ENCODE measurements at regions not wholly inside any gene's neighbourhood (a gene's known extent, or its start where the extent isn't known, plus 50 kb on each side); places are given as distances from the start of the nearest gene placed in this dataset.

- DNase-seq, result peak; percentile 63
These were observed 126.7 kb upstream of the ZMIZ1 start for GRCh38 chr10:78942091-78942501.

GRCh38 chr10:78944723-78945312 is 123.9 kb upstream of the ZMIZ1 start:
- DNase-seq, result peak; percentile 97

GRCh38 chr10:78945838-78946237 is 122.9 kb upstream of the ZMIZ1 start:
- no peak for DNase-seq

- DNase-seq, result no peak
These were observed 121.5 kb upstream of the ZMIZ1 start for GRCh38 chr10:78947226-78947625.

- DNase-seq, result no peak
These were observed 121.0 kb upstream of the ZMIZ1 start for GRCh38 chr10:78947733-78948132.

DNA sequence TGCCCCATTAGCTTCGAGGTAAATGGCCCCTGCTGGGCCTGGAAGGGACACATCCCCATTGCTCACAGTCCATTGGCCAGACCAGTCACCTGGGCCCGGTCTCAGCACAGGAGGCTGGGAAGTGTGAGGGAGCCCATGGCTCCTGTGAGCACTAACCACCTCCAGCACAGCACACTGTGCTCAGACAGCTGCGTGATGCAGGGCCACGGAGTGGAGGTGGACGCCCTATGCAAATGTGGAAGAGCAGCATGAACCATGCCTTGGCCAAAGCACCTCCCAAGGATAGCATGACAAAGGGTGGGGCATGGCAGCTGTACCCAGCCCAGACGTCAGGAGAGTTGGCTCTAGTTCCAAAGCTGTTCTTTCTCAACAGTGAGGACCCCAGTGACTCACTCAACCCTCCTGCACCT is 120.1 kb upstream of the ZMIZ1 start:
- no peak for DNase-seq

DNA sequence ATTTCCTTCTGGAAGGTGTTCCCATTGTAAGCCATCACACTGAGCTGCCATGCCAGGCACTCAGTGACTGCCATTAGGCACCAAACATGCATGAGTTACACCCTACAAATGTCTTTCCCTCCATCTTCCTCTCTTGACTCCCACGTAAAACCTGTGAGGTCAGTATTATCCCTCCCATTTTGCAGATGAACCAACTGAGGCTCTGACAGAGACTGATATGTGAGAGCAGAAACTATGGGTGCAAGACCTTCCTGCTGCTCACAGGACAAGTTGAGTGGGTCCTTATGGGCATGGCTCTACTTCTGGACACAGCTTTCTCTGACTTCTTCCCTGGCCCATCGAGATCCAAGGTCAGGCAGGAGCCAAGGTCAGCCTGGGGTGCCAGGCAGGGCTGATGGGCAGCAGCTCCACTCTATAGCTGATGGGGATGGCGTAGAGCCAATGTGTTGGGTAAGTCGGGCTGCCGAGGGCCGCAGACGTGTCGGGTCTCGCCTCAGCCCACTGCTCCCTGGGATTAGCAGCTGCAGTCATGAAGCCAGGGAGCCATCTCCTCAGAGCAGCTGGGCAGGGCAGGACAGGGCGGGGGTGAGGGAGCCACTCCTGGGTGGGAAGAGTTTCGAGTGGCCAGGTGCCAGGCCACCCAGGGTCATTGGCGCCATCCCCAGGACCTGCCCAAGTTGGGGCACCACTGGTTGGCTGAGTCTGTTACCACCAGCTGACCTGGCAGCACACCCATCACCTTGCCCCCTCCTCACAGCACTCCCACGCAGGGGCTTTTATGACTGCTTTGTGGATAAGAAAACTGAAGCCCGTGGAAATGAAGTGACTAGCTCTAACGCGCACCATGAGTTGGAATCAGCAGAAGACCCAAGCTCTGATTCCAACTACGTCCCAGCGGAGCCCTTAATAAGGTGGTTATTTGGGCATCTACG is 117.8 kb upstream of the ZMIZ1 start:
- DNase-seq, result no peak

DNA sequence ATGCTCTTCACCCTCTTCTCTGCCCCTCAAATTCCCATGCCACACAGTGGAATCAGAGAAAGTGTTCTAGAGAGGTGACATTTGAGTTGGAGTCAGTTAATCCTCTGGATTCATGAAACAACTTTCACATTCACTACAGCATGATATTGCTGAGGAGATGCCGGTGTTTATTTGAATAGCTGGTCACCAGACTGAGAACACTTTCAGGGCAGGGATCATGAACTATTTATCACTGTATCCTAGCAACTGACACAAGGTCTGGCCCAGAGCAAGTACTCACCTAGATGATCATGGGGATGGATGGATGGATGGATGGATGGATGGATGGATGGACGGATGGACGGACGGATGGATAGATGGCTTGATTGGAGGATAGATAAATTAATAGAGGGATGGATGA is 116.7 kb upstream of the ZMIZ1 start:
- DNase-seq, result no peak

GRCh38 chr10:78952686-78953085 is 116.1 kb upstream of the ZMIZ1 start:
- peak; percentile 35 for DNase-seq

GRCh38 chr10:78953113-78953798 is 115.5 kb upstream of the ZMIZ1 start:
- DNase-seq, result peak; percentile 72

GRCh38 chr10:78953799-78954297 is 114.9 kb upstream of the ZMIZ1 start:
- DNase-seq, result no peak

- peak; percentile 82 for DNase-seq
These were observed 114.1 kb upstream of the ZMIZ1 start for GRCh38 chr10:78954689-78955088.

- no peak for DNase-seq
These were observed 113.6 kb upstream of the ZMIZ1 start for GRCh38 chr10:78955206-78955605.

GRCh38 chr10:78956391-78956790 is 112.4 kb upstream of the ZMIZ1 start:
- DNase-seq, result no peak

DNA sequence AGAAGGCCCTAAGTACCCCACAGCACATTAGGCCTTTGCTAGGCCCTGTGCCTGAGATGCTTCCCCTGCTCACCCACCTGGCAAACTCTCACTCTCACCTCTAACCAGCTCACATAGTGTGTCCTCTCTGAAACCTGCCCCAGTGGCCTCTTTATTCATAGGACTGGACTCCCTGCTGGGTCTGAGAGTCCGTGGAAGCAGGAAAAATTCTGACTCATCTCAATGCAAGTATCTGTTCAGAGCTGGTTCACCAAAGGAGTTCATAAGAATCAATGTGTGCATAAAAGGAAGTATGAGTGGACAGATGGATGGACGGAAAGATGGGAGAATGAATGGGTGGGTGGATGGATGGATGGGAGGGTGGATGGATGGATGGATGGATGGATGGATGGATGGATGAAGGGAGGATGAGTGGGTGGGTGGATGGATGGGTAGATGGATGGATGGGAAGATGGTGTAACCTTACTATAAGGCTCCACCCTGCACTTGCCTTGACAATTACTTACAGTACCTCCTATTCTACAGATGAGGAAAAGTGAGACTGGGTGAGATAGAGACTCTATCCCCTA is 111.2 kb upstream of the ZMIZ1 start:
- peak; percentile 58 for DNase-seq

GRCh38 chr10:78959217-78959923 is 109.4 kb upstream of the ZMIZ1 start:
- DNase-seq, result no peak

GRCh38 chr10:78959924-78960285 is 108.9 kb upstream of the ZMIZ1 start:
- no peak for DNase-seq

DNA sequence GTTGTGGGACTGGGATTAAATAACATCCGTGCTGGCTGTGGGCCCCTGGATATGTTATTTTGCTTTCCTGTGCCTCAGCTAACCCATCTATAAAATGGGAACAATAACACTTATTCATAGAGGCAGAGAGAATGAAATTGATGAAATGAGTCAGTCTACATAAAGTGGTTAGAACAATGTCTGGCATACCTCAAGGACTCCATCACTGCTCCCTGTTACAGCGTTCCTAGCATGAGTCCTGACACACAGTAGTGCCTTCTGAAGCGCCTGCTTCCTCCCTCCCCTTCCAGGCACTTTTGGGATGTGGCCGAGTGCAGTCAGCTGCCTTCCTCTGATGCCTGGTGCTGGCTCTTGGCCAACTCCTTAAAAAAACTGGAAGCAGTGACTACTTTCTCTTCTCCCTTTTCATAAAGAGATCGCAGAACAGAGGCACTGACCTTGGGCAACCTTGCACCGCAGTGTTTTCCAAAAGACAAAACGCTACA is 108.4 kb upstream of the ZMIZ1 start:
- DNase-seq, result peak; percentile 91

DNA sequence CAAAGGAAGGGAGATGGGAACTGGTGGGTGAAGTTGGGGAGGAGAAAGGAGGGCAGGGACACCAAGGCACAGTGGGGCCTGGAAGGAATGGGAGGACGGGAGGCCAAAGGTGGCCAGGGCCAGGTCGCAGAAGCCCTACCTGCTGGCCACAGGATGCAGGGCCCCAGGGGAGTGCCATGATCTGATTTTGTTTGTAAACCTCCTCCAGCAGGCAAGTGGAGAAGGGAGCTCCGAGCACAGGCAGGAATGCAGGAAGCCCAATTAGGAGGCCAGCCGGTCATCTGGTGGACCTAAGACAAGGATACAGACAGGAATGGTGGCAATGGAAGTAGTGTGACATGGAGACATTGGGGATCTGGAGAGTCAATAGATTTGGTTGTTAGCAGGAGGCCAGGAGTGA is 107.0 kb upstream of the ZMIZ1 start:
- no peak for DNase-seq

DNA sequence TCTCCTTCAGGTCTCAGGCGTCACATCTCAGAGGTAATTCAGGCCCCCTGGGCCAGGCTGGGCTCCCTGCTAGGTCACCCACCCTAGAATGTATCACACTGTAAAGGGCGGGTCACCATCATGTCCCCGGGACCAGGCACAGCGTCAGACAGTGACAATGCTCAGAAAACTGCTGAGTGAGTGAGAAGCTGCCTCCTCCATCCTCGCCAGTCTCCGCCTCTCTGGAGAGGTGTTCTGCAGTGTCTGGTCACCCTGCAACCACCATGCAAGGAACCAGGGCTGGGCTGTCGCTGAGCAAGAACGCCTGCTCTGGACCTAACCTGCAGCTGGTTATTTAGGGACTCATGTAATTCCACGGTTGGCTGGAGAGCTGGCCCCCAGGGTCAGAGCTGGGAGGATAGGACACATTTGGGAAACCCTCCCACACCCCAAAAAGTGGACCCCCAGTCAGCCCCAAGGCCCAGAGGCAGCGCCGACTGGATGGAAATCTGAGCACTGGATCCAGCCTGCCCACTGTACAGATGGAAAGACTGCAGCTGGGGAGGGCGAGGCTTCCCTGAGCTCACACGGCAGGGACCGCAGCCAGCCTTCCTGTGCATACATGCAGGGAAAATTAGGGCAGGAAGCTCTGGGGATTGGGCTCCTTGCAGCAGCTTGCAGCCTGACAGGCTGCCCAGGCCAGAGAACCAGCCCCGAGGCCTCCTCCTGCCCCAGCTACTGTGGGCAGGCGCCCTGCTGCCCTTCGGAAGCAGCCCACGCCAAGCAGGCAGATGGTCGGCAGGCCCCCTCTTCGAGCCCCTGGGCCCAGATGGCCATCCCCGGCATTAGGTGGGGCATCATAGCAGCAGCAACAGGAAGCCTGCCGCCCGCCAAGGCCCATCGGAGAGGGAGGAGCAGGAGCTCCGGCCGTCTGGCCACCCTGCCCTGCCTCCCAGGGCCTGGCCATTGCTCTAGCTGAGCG is 105.4 kb upstream of the ZMIZ1 start:
- no peak for DNase-seq

GRCh38 chr10:78964274-78964951 is 104.4 kb upstream of the ZMIZ1 start:
- no peak for DNase-seq
